T1000 (cell line): ENCODE measurements at regions not wholly inside any gene's neighbourhood (a gene's known extent, or its start where the extent isn't known, plus 50 kb on each side); places are given as distances from the start of the nearest gene placed in this dataset.

Source experiments
- DNase-seq: peaks from one replicate; lab custom pipeline; 2025; ENCODE audit warnings: mixed read lengths; lab: John Stamatoyannopoulos, UW

GRCh38 chr9:99326917-99327189, 104.8 kb downstream of the SEC61B start:
- no peak for DNase-seq

GRCh38 chr9:99327667-99328066, 105.6 kb downstream of the SEC61B start:
- DNase-seq: no peak

GRCh38 chr9:99335280-99335679, 113.2 kb downstream of the SEC61B start:
- DNase-seq: no peak

GRCh38 chr9:99336005-99336404, 113.9 kb downstream of the SEC61B start:
- no peak for DNase-seq

- no peak for DNase-seq
These were observed 114.4 kb downstream of the SEC61B start for GRCh38 chr9:99336531-99336930.

GRCh38 chr9:99340281-99340680, 118.2 kb downstream of the SEC61B start:
- DNase-seq: peak; percentile 43

- no peak for DNase-seq
These were observed 119.6 kb downstream of the SEC61B start for GRCh38 chr9:99341686-99342085.

- no peak for DNase-seq
These were observed 123.4 kb downstream of the SEC61B start for GRCh38 chr9:99345451-99345850.

- DNase-seq: no peak
These were observed 123.9 kb downstream of the SEC61B start for GRCh38 chr9:99345942-99346341.

GRCh38 chr9:99347568-99347967, 125.5 kb downstream of the SEC61B start:
- DNase-seq: no peak

- DNase-seq: no peak
These were observed 126.2 kb downstream of the SEC61B start for GRCh38 chr9:99348289-99348688.

- DNase-seq: no peak
These were observed 127.8 kb downstream of the SEC61B start for GRCh38 chr9:99349870-99350269.

- no peak for DNase-seq
These were observed 128.4 kb downstream of the SEC61B start for GRCh38 chr9:99350461-99350860.

- DNase-seq: no peak
These were observed 129.6 kb downstream of the SEC61B start for GRCh38 chr9:99351647-99352046.

GRCh38 chr9:99352826-99353225, 130.7 kb downstream of the SEC61B start:
- DNase-seq: no peak

- peak; percentile 35 for DNase-seq
These were observed 131.3 kb downstream of the SEC61B start for GRCh38 chr9:99353408-99353807.

- DNase-seq: no peak
These were observed 132.0 kb downstream of the SEC61B start for GRCh38 chr9:99354104-99354503.

GRCh38 chr9:99356512-99356971, 134.5 kb downstream of the SEC61B start:
- DNase-seq: no peak

GRCh38 chr9:99357575-99357974, 135.5 kb downstream of the SEC61B start:
- no peak for DNase-seq

GRCh38 chr9:99358668-99359067, 136.6 kb downstream of the SEC61B start:
- DNase-seq: no peak

GRCh38 chr9:99359336-99359735, 137.3 kb downstream of the SEC61B start:
- no peak for DNase-seq

GRCh38 chr9:99360026-99360425, 137.9 kb downstream of the SEC61B start:
- no peak for DNase-seq

GRCh38 chr9:99361817-99362216, 139.7 kb downstream of the SEC61B start:
- no peak for DNase-seq

- DNase-seq: no peak
These were observed 140.2 kb downstream of the SEC61B start for GRCh38 chr9:99362321-99362720.

GRCh38 chr9:99363509-99363908, 141.4 kb downstream of the SEC61B start:
- DNase-seq: no peak
